Trophoblast cell (in vitro differentiated cells and primary cell): ENCODE measurements at regions not wholly inside any gene's neighbourhood (a gene's known extent, or its start where the extent isn't known, plus 50 kb on each side); places are given as distances from the start of the nearest gene placed in this dataset.

Experiments used
- DNase-seq, 2 donors: peaks; one replicate each; pipeline ENCODE4 v3.0.0-alpha.2; 2016
- H2AFZ ChIP-seq: 2 replicates; pipeline ENCODE4 v1.6.1; 2013; ENCODE audit warnings: low read length, moderate library complexity, mild to moderate bottlenecking; ENCODE audit not compliant: insufficient read depth, poor library complexity
- H2AK5ac ChIP-seq: 2 replicates; pipeline ENCODE4 v1.6.1; 2013; ENCODE audit warnings: mild to moderate bottlenecking, low read length
- H2BK120ac ChIP-seq: 2 replicates; pipeline ENCODE4 v1.6.1; 2013; ENCODE audit warnings: low read length, mild to moderate bottlenecking, moderate library complexity; ENCODE audit not compliant: insufficient read depth, poor library complexity
- H2BK12ac ChIP-seq: 2 replicates; pipeline ENCODE4 v1.6.1; 2013; ENCODE audit warnings: mild to moderate bottlenecking, low read length, moderate library complexity
- H2BK5ac ChIP-seq: 2 replicates; pipeline ENCODE4 v1.6.1; 2013; ENCODE audit warnings: low read length, low read depth, moderate library complexity, mild to moderate bottlenecking; ENCODE audit not compliant: poor library complexity
- H3K14ac ChIP-seq: 2 replicates; pipeline ENCODE4 v1.6.1; 2013; ENCODE audit warnings: mild to moderate bottlenecking, low read length
- H3K18ac ChIP-seq: 2 replicates; pipeline ENCODE4 v1.6.1; 2013; ENCODE audit warnings: mild to moderate bottlenecking, low read length
- H3K23ac ChIP-seq: 2 replicates; pipeline ENCODE4 v1.6.1; 2013; ENCODE audit warnings: low read length
- H3K27ac ChIP-seq: 2 replicates; pipeline ENCODE4 v1.5.1; 2013; ENCODE audit warnings: low read depth, mild to moderate bottlenecking, inconsistent platforms, low read length, moderate library complexity
- H3K27me3 ChIP-seq: 2 replicates; pipeline ENCODE4 v1.6.1; 2013; ENCODE audit warnings: inconsistent platforms, mild to moderate bottlenecking, low read length, moderate library complexity; ENCODE audit not compliant: insufficient read depth
- H3K36me3 ChIP-seq, 2 experiments: 1 replicate in 1 of 2; 2 replicates in 1 of 2; pipeline ENCODE4 v1.6.1; 2013; ENCODE audit warnings: low read length in 2 of 2, mild to moderate bottlenecking in 2 of 2, moderate library complexity in 1 of 2; ENCODE audit not compliant: insufficient read depth in 2 of 2, control insufficient read depth in 1 of 2
- H3K4ac ChIP-seq: 2 replicates; pipeline ENCODE4 v1.6.1; 2013; ENCODE audit warnings: low read depth, mild to moderate bottlenecking, low read length, moderate library complexity
- H3K4me1 ChIP-seq, 2 experiments: 1 replicate in 1 of 2; 2 replicates in 1 of 2; pipeline ENCODE4 v1.6.1; 2013; ENCODE audit warnings: low read length in 2 of 2, mild to moderate bottlenecking in 2 of 2, moderate library complexity in 1 of 2; ENCODE audit not compliant: insufficient read depth in 2 of 2, control insufficient read depth in 1 of 2
- H3K4me2 ChIP-seq: 2 replicates; pipeline ENCODE4 v1.6.1; 2013; ENCODE audit warnings: inconsistent platforms, mild to moderate bottlenecking, low read length, moderate library complexity
- H3K4me3 ChIP-seq: 2 replicates; pipeline ENCODE4 v1.5.1; 2013; ENCODE audit warnings: mild to moderate bottlenecking, low read depth, low read length, inconsistent platforms
- H3K79me1 ChIP-seq: one replicate; pipeline ENCODE4 v1.6.1; 2013; ENCODE audit warnings: low read length
- H3K79me2 ChIP-seq: 2 replicates; pipeline ENCODE4 v1.6.1; 2013; ENCODE audit warnings: low read length, mild to moderate bottlenecking; ENCODE audit not compliant: control insufficient read depth, insufficient read depth, poor library complexity
- H3K9ac ChIP-seq: 2 replicates; pipeline ENCODE4 v1.6.1; 2013; ENCODE audit warnings: mild to moderate bottlenecking, low read length
- H3K9me3 ChIP-seq: 2 replicates; pipeline ENCODE4 v1.6.1; 2013; ENCODE audit warnings: low read depth, mild to moderate bottlenecking, control low read depth, inconsistent platforms, low read length; ENCODE audit not compliant: insufficient read depth
- H4K12ac ChIP-seq: 2 replicates; pipeline ENCODE4 v1.6.1; 2013; ENCODE audit warnings: low read depth, mild to moderate bottlenecking, low read length, moderate library complexity
- H4K8ac ChIP-seq: 2 replicates; pipeline ENCODE4 v1.6.1; 2013; ENCODE audit warnings: low read depth, mild to moderate bottlenecking, low read length, moderate library complexity
- H4K91ac ChIP-seq: one replicate; pipeline ENCODE4 v1.6.1; 2013; ENCODE audit warnings: low read depth, mild to moderate bottlenecking, low read length, moderate library complexity
- WGBS: extraction: QIAGEN DNeasy Blood & Tissue Kit; methylation state at CpG from one replicate; pipeline ENCODE4 v1.1.7; 2013; ENCODE audit warnings: missing lambda C conversion rate; ENCODE audit not compliant: insufficient read length, insufficient coverage; ENCODE audit errors: extremely low coverage; 5-methylcytosine and 5-hydroxymethylcytosine counted together

- H3K23ac ChIP-seq = no peak overlapping the region
- no peak overlapping the region for H3K4me2 ChIP-seq
- no peaks in the 10 kb centered on the region for H3K4me1 ChIP-seq
- no peaks in the 10 kb centered on the region for H3K79me1 ChIP-seq
- no peak overlapping the region for H3K4me3 ChIP-seq
- H3K79me2 ChIP-seq = no peaks in the 10 kb centered on the region
- no peaks in the 10 kb centered on the region for H3K9me3 ChIP-seq
- no peak overlapping the region for H3K9ac ChIP-seq
- H4K91ac ChIP-seq = no peak overlapping the region
- H2AK5ac ChIP-seq = no peak overlapping the region
- no peak overlapping the region for H3K14ac ChIP-seq
- no peak overlapping the region for H2AFZ ChIP-seq
- no peak overlapping the region for H2BK120ac ChIP-seq
- H3K4ac ChIP-seq = no peak overlapping the region
- H3K18ac ChIP-seq = no peak overlapping the region
- H2BK12ac ChIP-seq = no peak overlapping the region
- no peak overlapping the region for H4K12ac ChIP-seq
- H3K27me3 ChIP-seq = no peaks in the 10 kb centered on the region
- H2BK5ac ChIP-seq = no peak overlapping the region
- no peak overlapping the region for H3K27ac ChIP-seq
- no peaks in the 10 kb centered on the region for H3K36me3 ChIP-seq
- DNase-seq = no peak
- no peak overlapping the region for H4K8ac ChIP-seq
Measured at GRCh38 chr6:120981835-120982234, 352.4 kb downstream of the TBC1D32 start.

- Histone ChIP-seq H3K79me2 (no peaks in the 10 kb centered on the region), H3K27me3 (no peaks in the 10 kb centered on the region), H3K23ac (no peak overlapping the region), H2AK5ac (no peak overlapping the region), H3K18ac (no peak overlapping the region), H3K79me1 (no peaks in the 10 kb centered on the region), H3K4me2 (no peak overlapping the region), H3K36me3 (no peaks in the 10 kb centered on the region), H3K4ac (no peak overlapping the region), H2BK12ac (no peak overlapping the region), H4K12ac (no peak overlapping the region), H2BK120ac (no peak overlapping the region), H3K9ac (no peak overlapping the region), H3K9me3 (no peaks in the 10 kb centered on the region), H3K4me3 (no peak overlapping the region), H3K14ac (no peak overlapping the region), H2AFZ (no peak overlapping the region), H2BK5ac (no peak overlapping the region), H4K8ac (no peak overlapping the region), H3K4me1 (no peaks in the 10 kb centered on the region), H4K91ac (no peak overlapping the region), H3K27ac (no peak overlapping the region)
- no peak for DNase-seq
Measured at GRCh38 chr6:120966321-120966720, 368.0 kb downstream of the TBC1D32 start.

GRCh38 chr6:120965814-120966213 is 368.5 kb downstream of the TBC1D32 start:
- no peaks in the 10 kb centered on the region for H3K36me3 ChIP-seq
- H4K12ac ChIP-seq = no peak overlapping the region
- no peak overlapping the region for H4K8ac ChIP-seq
- H2AFZ ChIP-seq = no peak overlapping the region
- H3K4me3 ChIP-seq = no peak overlapping the region
- H2BK5ac ChIP-seq = no peak overlapping the region
- no peak overlapping the region for H3K23ac ChIP-seq
- H3K27me3 ChIP-seq = no peaks in the 10 kb centered on the region
- H3K18ac ChIP-seq = no peak overlapping the region
- no peak overlapping the region for H3K27ac ChIP-seq
- H3K14ac ChIP-seq = no peak overlapping the region
- H2BK12ac ChIP-seq = no peak overlapping the region
- no peaks in the 10 kb centered on the region for H3K79me2 ChIP-seq
- H3K79me1 ChIP-seq = no peaks in the 10 kb centered on the region
- H2BK120ac ChIP-seq = no peak overlapping the region
- no peak overlapping the region for H3K4me2 ChIP-seq
- no peak overlapping the region for H2AK5ac ChIP-seq
- H3K4ac ChIP-seq = no peak overlapping the region
- WGBS = no CpG with 5 or more reads among the region's 3 CpGs
- no peak overlapping the region for H4K91ac ChIP-seq
- no peak for DNase-seq
- no peaks in the 10 kb centered on the region for H3K9me3 ChIP-seq
- H3K4me1 ChIP-seq = no peaks in the 10 kb centered on the region
- H3K9ac ChIP-seq = no peak overlapping the region

GRCh38 chr6:120960761-120961160 is 373.5 kb downstream of the TBC1D32 start:
- H3K79me1 ChIP-seq = no peaks in the 10 kb centered on the region
- H2BK120ac ChIP-seq = no peak overlapping the region
- no CpG with 5 or more reads among the region's 1 CpG for WGBS
- H4K12ac ChIP-seq = no peak overlapping the region
- H3K9ac ChIP-seq = no peak overlapping the region
- H3K9me3 ChIP-seq = no peaks in the 10 kb centered on the region
- H4K91ac ChIP-seq = no peak overlapping the region
- H3K4me1 ChIP-seq = no peaks in the 10 kb centered on the region
- no peak overlapping the region for H3K14ac ChIP-seq
- no peaks in the 10 kb centered on the region for H3K36me3 ChIP-seq
- no peak overlapping the region for H3K4me2 ChIP-seq
- no peak for DNase-seq
- H2BK5ac ChIP-seq = no peak overlapping the region
- H3K4ac ChIP-seq = no peak overlapping the region
- no peak overlapping the region for H2BK12ac ChIP-seq
- no peak overlapping the region for H2AK5ac ChIP-seq
- H2AFZ ChIP-seq = no peak overlapping the region
- H3K18ac ChIP-seq = no peak overlapping the region
- no peak overlapping the region for H3K27ac ChIP-seq
- H4K8ac ChIP-seq = no peak overlapping the region
- H3K4me3 ChIP-seq = no peak overlapping the region
- no peaks in the 10 kb centered on the region for H3K27me3 ChIP-seq
- no peak overlapping the region for H3K23ac ChIP-seq
- H3K79me2 ChIP-seq = no peaks in the 10 kb centered on the region

- no peaks in the 10 kb centered on the region for H3K9me3 ChIP-seq
- no peak overlapping the region for H2AK5ac ChIP-seq
- no peak overlapping the region for H4K12ac ChIP-seq
- H3K14ac ChIP-seq = no peak overlapping the region
- no peak overlapping the region for H3K4me3 ChIP-seq
- H3K36me3 ChIP-seq = no peaks in the 10 kb centered on the region
- no peak overlapping the region for H2BK12ac ChIP-seq
- H3K4me1 ChIP-seq = no peaks in the 10 kb centered on the region
- no CpG with 5 or more reads among the region's 1 CpG for WGBS
- no peak overlapping the region for H3K27ac ChIP-seq
- no peak overlapping the region for H4K91ac ChIP-seq
- H3K18ac ChIP-seq = no peak overlapping the region
- no peak overlapping the region for H3K23ac ChIP-seq
- no peaks in the 10 kb centered on the region for H3K79me2 ChIP-seq
- H3K79me1 ChIP-seq = no peaks in the 10 kb centered on the region
- DNase-seq = no peak
- H4K8ac ChIP-seq = no peak overlapping the region
- H3K4me2 ChIP-seq = no peak overlapping the region
- H3K9ac ChIP-seq = no peak overlapping the region
- no peak overlapping the region for H2BK5ac ChIP-seq
- no peak overlapping the region for H2AFZ ChIP-seq
- H2BK120ac ChIP-seq = no peak overlapping the region
- H3K27me3 ChIP-seq = no peaks in the 10 kb centered on the region
- no peak overlapping the region for H3K4ac ChIP-seq
Measured at GRCh38 chr6:120954111-120954510, 380.2 kb downstream of the TBC1D32 start.
